Testis (tissue), 2 donors: ENCODE measurements at regions not wholly inside any gene's neighbourhood (a gene's known extent, or its start where the extent isn't known, plus 50 kb on each side); places are given as distances from the start of the nearest gene placed in this dataset.

Experiments
- DNase-seq: peaks from one replicate; pipeline ENCODE4 v3.0.0-alpha.2; 2019
- H3K27ac ChIP-seq, 2 donors: fragments of 200-600 bp; sonication (generic); one replicate each; pipeline ENCODE4 v1.5.1; 2019
- H3K27me3 ChIP-seq: fragments of 200-600 bp; sonication (generic); one replicate; pipeline ENCODE4 v1.5.1; 2019
- H3K36me3 ChIP-seq: fragments of 200-600 bp; sonication (generic); one replicate; pipeline ENCODE4 v1.5.1; 2017; ENCODE audit warnings: low read depth; ENCODE audit errors: missing control alignments
- H3K4me1 ChIP-seq: fragments of 200-600 bp; sonication (generic); one replicate; pipeline ENCODE4 v1.5.1; 2019
- H3K4me3 ChIP-seq, 2 donors: fragments of 200-600 bp; sonication (generic); one replicate each; pipeline ENCODE4 v1.5.1; 2017 to 2019
- H3K9me3 ChIP-seq: fragments of 200-600 bp; sonication (generic); one replicate; pipeline ENCODE4 v1.5.1; 2017
- CTCF ChIP-seq, 3 experiments: fragments of 450-650 bp in 2 of 3; fragments of 200-600 bp in 1 of 3; sonication (generic) in 1 of 3; IDR thresholded peaks; one replicate each; pipeline ENCODE4 v1.5.1; 2016 to 2019; ENCODE audit warnings: antibody characterized with exemption in 3 of 3, mild to moderate bottlenecking in 2 of 3, moderate library complexity in 1 of 3
- POLR2A ChIP-seq: fragments of 450-650 bp; IDR thresholded peaks from one replicate; pipeline ENCODE4 v1.6.1; 2017; ENCODE audit warnings: antibody characterized with exemption, mild to moderate bottlenecking, moderate library complexity
- WGBS, 2 donors: methylation state at CpG; one replicate each; pipeline ENCODE4 v1.1.5; 2018; 5-methylcytosine and 5-hydroxymethylcytosine counted together
- intact Hi-C: fragments of 100-400 bp; cut with DNase I; formaldehyde crosslinking; loops from one replicate; pipeline ENCODE4 v1.15.1; 2023; ENCODE audit warnings: low total_unique reads

GRCh38 chr12:98344046-98344930, 171.1 kb upstream of the TMPO start:
- Histone ChIP-seq H3K27me3 (no peaks in the 10 kb centered on the region), H3K4me1 (no peaks in the 10 kb centered on the region), H3K9me3 (no peaks in the 10 kb centered on the region), H3K27ac (no peak overlapping the region), H3K36me3 (no peaks in the 10 kb centered on the region), H3K4me3 (no peak overlapping the region)
- WGBS, 2 donors, result 78 to 82% methylated on average over 8 of the region's 8 CpGs
- intact Hi-C loops, result no loop called here
- no peak for DNase-seq
- TF ChIP-seq CTCF (IDR thresholded peaks at IDR 0.05), result no peak
- TF ChIP-seq POLR2A, result no peak

- Histone ChIP-seq H3K4me3 (no peak overlapping the region), H3K4me1 (no peaks in the 10 kb centered on the region), H3K36me3 (no peaks in the 10 kb centered on the region), H3K9me3 (no peaks in the 10 kb centered on the region), H3K27me3 (no peaks in the 10 kb centered on the region), H3K27ac (no peak overlapping the region)
- TF ChIP-seq POLR2A (no peak), CTCF (IDR thresholded peaks at IDR 0.05) (no peak)
- WGBS, 2 donors, result 85 to 92% methylated on average over 6 of the region's 6 CpGs
- intact Hi-C loops, result no loop called here
- DNase-seq, result no peak
Measured at GRCh38 chr12:98345308-98345876, 170.0 kb upstream of the TMPO start.

- no peaks in the 10 kb centered on the region for H3K27me3 ChIP-seq
- peaks cover 3% of the 10 kb centered on the region for H3K36me3 ChIP-seq
- no peak overlapping the region for H3K27ac ChIP-seq
- 23 to 52% methylated on average over 6 of the region's 6 CpGs for WGBS, 2 donors
- no peaks in the 10 kb centered on the region for H3K4me1 ChIP-seq
- intact Hi-C loops, result no loop called here
- no peak for DNase-seq
- no peak overlapping the region for H3K4me3 ChIP-seq
- no peaks in the 10 kb centered on the region for H3K9me3 ChIP-seq
- TF ChIP-seq CTCF (IDR thresholded peaks at IDR 0.05), result no peak
- TF ChIP-seq POLR2A, result no peak
Measured at GRCh38 chr12:98351089-98351488, 164.3 kb upstream of the TMPO start.

GRCh38 chr12:98351784-98352183, 163.6 kb upstream of the TMPO start:
- intact Hi-C loops, result no loop called here
- H3K4me1 ChIP-seq, result no peaks in the 10 kb centered on the region
- no peaks in the 10 kb centered on the region for H3K27me3 ChIP-seq
- H3K27ac ChIP-seq, result no peak overlapping the region
- DNase-seq, result no peak
- TF ChIP-seq POLR2A, result no peak
- no peak for TF ChIP-seq CTCF (IDR thresholded peaks at IDR 0.05)
- no peaks in the 10 kb centered on the region for H3K9me3 ChIP-seq
- WGBS, 2 donors, result 60 to 76% methylated on average over 3 of the region's 3 CpGs
- no peak overlapping the region for H3K4me3 ChIP-seq
- H3K36me3 ChIP-seq, result peaks cover 3% of the 10 kb centered on the region
